BE2C (cell line): ENCODE measurements at regions not wholly inside any gene's neighbourhood (a gene's known extent, or its start where the extent isn't known, plus 50 kb on each side); places are given as distances from the start of the nearest gene placed in this dataset.

ENCODE experiments used
- DNase-seq: peaks from one replicate; pipeline ENCODE4 v3.0.0-alpha.2; 2020
- H3K27me3 ChIP-seq: fragments of 250-450 bp; sonication (Bioruptor Pico); 2 replicates; pipeline ENCODE4 v1.5.1; 2020; ENCODE audit warnings: mild to moderate bottlenecking
- H3K36me3 ChIP-seq: fragments of 250-450 bp; sonication (Bioruptor Pico); 2 replicates; pipeline ENCODE4 v1.5.1; 2020; ENCODE audit warnings: mild to moderate bottlenecking
- H3K4me1 ChIP-seq: fragments of 250-450 bp; sonication (Bioruptor Pico); 2 replicates; pipeline ENCODE4 v1.5.1; 2020
- H3K4me3 ChIP-seq: 2 replicates; pipeline ENCODE4 v1.5.1; 2011; ENCODE audit warnings: low read depth, low read length
- H3K9me3 ChIP-seq: fragments of 250-450 bp; sonication (Bioruptor Pico); 2 replicates; pipeline ENCODE4 v1.5.1; 2020
- CTCF ChIP-seq: IDR thresholded peaks from 2 replicates; pipeline ENCODE4 v1.5.1; 2012; ENCODE audit warnings: mild to moderate bottlenecking, low read depth, low read length

GRCh38 chr2:17271416-17271815 is 246.8 kb downstream of the RAD51AP2 start:
- TF ChIP-seq CTCF = no peak
- Histone ChIP-seq H3K36me3 (no peaks in the 10 kb centered on the region), H3K9me3 (no peaks in the 10 kb centered on the region), H3K27me3 (no peaks in the 10 kb centered on the region), H3K4me3 (no peak overlapping the region), H3K4me1 (no peaks in the 10 kb centered on the region)
- DNase-seq = no peak

DNA sequence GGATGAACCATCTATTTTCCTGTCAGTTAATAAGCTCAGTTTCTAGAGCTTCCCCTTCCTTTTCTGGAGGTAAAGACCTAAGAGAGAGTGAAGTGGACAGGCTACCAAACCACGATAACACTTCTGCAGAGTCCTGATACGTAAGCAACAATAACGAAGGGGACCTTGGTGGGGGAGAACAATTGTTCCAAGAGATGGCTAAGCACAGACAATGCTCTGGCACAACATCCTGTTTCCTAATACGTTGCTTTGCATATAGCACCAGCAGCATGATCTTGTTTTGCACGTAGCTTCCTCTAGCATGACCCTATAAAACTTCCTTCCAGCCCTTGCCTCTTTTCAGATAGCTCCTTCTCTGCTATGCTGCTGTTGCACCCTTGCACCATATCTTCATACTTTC is 247.3 kb downstream of the RAD51AP2 start:
- H3K27me3 ChIP-seq = no peaks in the 10 kb centered on the region
- no peaks in the 10 kb centered on the region for H3K4me1 ChIP-seq
- H3K36me3 ChIP-seq = no peaks in the 10 kb centered on the region
- H3K4me3 ChIP-seq = no peak overlapping the region
- no peak for TF ChIP-seq CTCF
- no peaks in the 10 kb centered on the region for H3K9me3 ChIP-seq
- DNase-seq = no peak

- H3K27me3 ChIP-seq = no peaks in the 10 kb centered on the region
- H3K36me3 ChIP-seq = no peaks in the 10 kb centered on the region
- no peaks in the 10 kb centered on the region for H3K9me3 ChIP-seq
- H3K4me3 ChIP-seq = no peak overlapping the region
- no peak for TF ChIP-seq CTCF
- DNase-seq = no peak
- no peaks in the 10 kb centered on the region for H3K4me1 ChIP-seq
Observed at GRCh38 chr2:17263570-17263968, 254.7 kb downstream of the RAD51AP2 start.

- Histone ChIP-seq H3K4me1 (no peaks in the 10 kb centered on the region), H3K9me3 (no peaks in the 10 kb centered on the region), H3K4me3 (no peak overlapping the region), H3K27me3 (no peaks in the 10 kb centered on the region), H3K36me3 (no peaks in the 10 kb centered on the region)
- TF ChIP-seq CTCF = no peak
- DNase-seq = no peak
Observed at GRCh38 chr2:17262854-17263569, 255.2 kb downstream of the RAD51AP2 start.

- Histone ChIP-seq H3K36me3 (no peaks in the 10 kb centered on the region), H3K4me1 (no peaks in the 10 kb centered on the region), H3K27me3 (no peaks in the 10 kb centered on the region), H3K4me3 (no peak overlapping the region), H3K9me3 (no peaks in the 10 kb centered on the region)
- TF ChIP-seq CTCF = no peak
- DNase-seq = no peak
Observed at GRCh38 chr2:17259613-17260012, 258.6 kb downstream of the RAD51AP2 start.

GRCh38 chr2:17258861-17259260 is 259.4 kb downstream of the RAD51AP2 start:
- TF ChIP-seq CTCF = no peak
- Histone ChIP-seq H3K4me3 (no peak overlapping the region), H3K9me3 (no peaks in the 10 kb centered on the region), H3K36me3 (no peaks in the 10 kb centered on the region), H3K27me3 (no peaks in the 10 kb centered on the region), H3K4me1 (no peaks in the 10 kb centered on the region)
- no peak for DNase-seq
